ENCODE measurements at regions not wholly inside any gene's neighbourhood (a gene's known extent, or its start where the extent isn't known, plus 50 kb on each side); places are given as distances from the start of the nearest gene placed in this dataset.

DNA sequence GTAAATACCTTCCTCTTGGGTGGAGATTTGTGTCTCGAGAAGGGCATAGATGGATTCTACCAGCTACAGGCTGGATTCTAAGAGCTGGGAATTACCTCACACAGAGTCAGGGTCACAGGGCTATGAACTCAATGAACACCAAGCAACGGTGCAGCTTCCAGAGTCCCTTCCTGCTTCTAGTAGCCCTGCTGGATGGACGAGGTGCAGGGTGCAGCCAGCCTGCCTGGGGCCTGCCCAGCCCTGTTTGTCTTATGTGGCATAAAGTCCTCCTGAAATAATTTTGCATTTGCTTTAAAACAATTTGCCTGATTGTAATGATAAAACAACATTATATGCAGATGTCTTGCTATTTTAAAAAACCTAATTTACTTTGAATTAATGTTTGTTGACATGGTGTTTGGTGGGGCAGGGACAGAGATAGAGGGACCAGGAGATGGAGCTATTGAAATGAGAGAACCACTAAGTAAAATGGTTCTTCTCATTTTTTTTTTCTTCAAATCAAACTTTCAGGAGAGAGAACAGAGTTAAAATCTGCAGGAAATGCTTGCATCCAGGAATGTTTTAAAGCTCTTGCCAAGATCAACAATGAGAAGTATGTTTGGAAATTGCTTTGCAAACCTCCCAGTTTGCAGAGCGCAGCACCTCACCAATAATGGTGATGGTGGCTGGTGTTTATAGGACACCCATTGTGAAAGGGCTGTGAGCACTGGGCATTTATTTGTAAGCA lies 305.4 kb upstream of the PODXL start:
- Histone ChIP-seq H2AK5ac (ENCODE audit: low read length) (no peak overlapping the region), H3K56ac (ENCODE audit: low read length) (no peak overlapping the region), H3K36me3 (ENCODE audit: control insufficient read depth, insufficient read depth, low read length) (no peaks in the 10 kb centered on the region), H4K5ac (ENCODE audit: low read length) (no peak overlapping the region), H2BK15ac (replicated peaks; ENCODE audit: low read depth) (no peak overlapping the region), H3K23ac (ENCODE audit: low read length) (no peak overlapping the region), H3K79me2 (ENCODE audit: control insufficient read depth, insufficient read depth, low read length) (no peaks in the 10 kb centered on the region), H4K8ac (ENCODE audit: low read depth, low read length) (no peak overlapping the region), H3K4me1 (ENCODE audit: control insufficient read depth, low read depth, low read length) (no peaks in the 10 kb centered on the region), H3K18ac (ENCODE audit: low read length) (no peak overlapping the region), H3K4ac (ENCODE audit: low read depth, low read length) (no peak overlapping the region), H2BK5ac (ENCODE audit: low read length) (no peak overlapping the region), H3K9ac (ENCODE audit: low read length) (no peak overlapping the region), H3K27me3 (ENCODE audit: insufficient read depth, low read length, poor library complexity) (no peaks in the 10 kb centered on the region), H3K79me1 (ENCODE audit: low read length) (no peaks in the 10 kb centered on the region), H3K4me2 (ENCODE audit: low read length) (no peak overlapping the region), H2BK120ac (ENCODE audit: low read depth, low read length) (no peak overlapping the region), H3K4me3 (ENCODE audit: low read length) (no peak overlapping the region), H3K27ac (ENCODE audit: low read depth, low read length) (no peak overlapping the region)
- DNase-seq, result no peak
- no CpG with 5 or more reads among the region's 4 CpGs for WGBS (ENCODE audit: extremely low coverage, insufficient coverage, low lambda C conversion rate)

GRCh38 chr7:131859147-131859821 lies 302.9 kb upstream of the PODXL start:
- H3K27me3 ChIP-seq (ENCODE audit: insufficient read depth, low read length, poor library complexity), result no peaks in the 10 kb centered on the region
- no peak overlapping the region for H4K5ac ChIP-seq (ENCODE audit: low read length)
- H3K56ac ChIP-seq (ENCODE audit: low read length), result no peak overlapping the region
- H3K4me1 ChIP-seq (ENCODE audit: control insufficient read depth, low read depth, low read length), result no peaks in the 10 kb centered on the region
- H3K23ac ChIP-seq (ENCODE audit: low read length), result no peak overlapping the region
- H2BK5ac ChIP-seq (ENCODE audit: low read length), result no peak overlapping the region
- no peak overlapping the region for H3K4me2 ChIP-seq (ENCODE audit: low read length)
- no peak overlapping the region for H2BK15ac ChIP-seq (replicated peaks; ENCODE audit: low read depth)
- H3K18ac ChIP-seq (ENCODE audit: low read length), result no peak overlapping the region
- peak; percentile 79 for DNase-seq
- H3K79me1 ChIP-seq (ENCODE audit: low read length), result no peaks in the 10 kb centered on the region
- WGBS (ENCODE audit: extremely low coverage, insufficient coverage, low lambda C conversion rate), result no CpG with 5 or more reads among the region's 6 CpGs
- H4K8ac ChIP-seq (ENCODE audit: low read depth, low read length), result no peak overlapping the region
- H3K4me3 ChIP-seq (ENCODE audit: low read length), result no peak overlapping the region
- H3K36me3 ChIP-seq (ENCODE audit: control insufficient read depth, insufficient read depth, low read length), result no peaks in the 10 kb centered on the region
- no peak overlapping the region for H2AK5ac ChIP-seq (ENCODE audit: low read length)
- H3K4ac ChIP-seq (ENCODE audit: low read depth, low read length), result no peak overlapping the region
- no peak overlapping the region for H3K9ac ChIP-seq (ENCODE audit: low read length)
- H3K79me2 ChIP-seq (ENCODE audit: control insufficient read depth, insufficient read depth, low read length), result no peaks in the 10 kb centered on the region
- H3K27ac ChIP-seq (ENCODE audit: low read depth, low read length), result no peak overlapping the region
- H2BK120ac ChIP-seq (ENCODE audit: low read depth, low read length), result no peak overlapping the region

DNA sequence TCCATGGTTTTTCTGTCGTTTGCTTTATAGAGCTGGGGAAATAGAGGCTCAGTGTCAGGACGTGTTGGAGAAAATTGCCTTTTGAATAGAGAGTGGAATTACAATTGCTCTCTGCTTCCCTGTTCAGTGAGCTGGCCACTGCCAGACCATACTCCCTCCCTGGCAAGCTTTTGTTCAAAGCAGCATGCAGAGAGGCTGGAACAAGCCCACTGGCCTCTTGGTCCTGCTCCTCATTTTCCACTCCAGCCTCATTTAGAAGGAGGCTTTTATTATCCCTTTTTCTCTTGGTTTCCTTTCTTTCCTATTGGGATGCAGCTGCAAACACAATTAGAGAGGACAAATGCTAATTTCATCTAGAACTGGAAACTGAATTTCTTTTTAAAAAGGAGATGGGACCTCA lies 302.2 kb upstream of the PODXL start:
- Histone ChIP-seq H2BK5ac (ENCODE audit: low read length) (no peak overlapping the region), H2AK5ac (ENCODE audit: low read length) (no peak overlapping the region), H3K79me1 (ENCODE audit: low read length) (no peaks in the 10 kb centered on the region), H3K18ac (ENCODE audit: low read length) (no peak overlapping the region), H3K9ac (ENCODE audit: low read length) (no peak overlapping the region), H3K4me3 (ENCODE audit: low read length) (no peak overlapping the region), H4K8ac (ENCODE audit: low read depth, low read length) (no peak overlapping the region), H3K4me1 (ENCODE audit: control insufficient read depth, low read depth, low read length) (no peaks in the 10 kb centered on the region), H2BK15ac (replicated peaks; ENCODE audit: low read depth) (no peak overlapping the region), H3K27me3 (ENCODE audit: insufficient read depth, low read length, poor library complexity) (no peaks in the 10 kb centered on the region), H3K36me3 (ENCODE audit: control insufficient read depth, insufficient read depth, low read length) (no peaks in the 10 kb centered on the region), H3K23ac (ENCODE audit: low read length) (no peak overlapping the region), H3K56ac (ENCODE audit: low read length) (no peak overlapping the region), H3K79me2 (ENCODE audit: control insufficient read depth, insufficient read depth, low read length) (no peaks in the 10 kb centered on the region), H4K5ac (ENCODE audit: low read length) (no peak overlapping the region), H2BK120ac (ENCODE audit: low read depth, low read length) (no peak overlapping the region), H3K4me2 (ENCODE audit: low read length) (no peak overlapping the region), H3K27ac (ENCODE audit: low read depth, low read length) (no peak overlapping the region), H3K4ac (ENCODE audit: low read depth, low read length) (no peak overlapping the region)
- no CpG with 5 or more reads among the region's 2 CpGs for WGBS (ENCODE audit: extremely low coverage, insufficient coverage, low lambda C conversion rate)
- no peak for DNase-seq

DNA sequence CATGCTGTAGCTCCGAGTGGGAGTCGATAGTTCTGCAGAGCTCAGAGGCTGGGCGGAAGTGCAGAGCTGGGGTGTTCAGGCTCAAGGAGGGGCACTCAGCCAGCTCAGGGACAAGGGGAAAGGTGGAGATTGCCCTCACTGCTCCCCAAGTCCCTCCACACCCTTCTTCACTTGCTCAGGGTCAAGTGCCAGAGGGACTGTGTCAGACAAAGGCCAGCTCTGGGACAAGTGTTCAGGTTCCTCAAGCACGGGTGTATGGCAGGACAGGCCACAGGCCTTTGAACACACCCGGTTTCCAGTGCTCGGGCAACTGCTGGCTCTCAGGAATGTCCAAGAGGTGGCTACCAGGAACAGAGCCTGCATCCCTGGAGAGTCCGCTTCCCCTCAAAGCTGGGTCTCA lies 293.0 kb upstream of the PODXL start:
- no peak overlapping the region for H4K5ac ChIP-seq (ENCODE audit: low read length)
- H3K18ac ChIP-seq (ENCODE audit: low read length), result no peak overlapping the region
- no peak overlapping the region for H2BK120ac ChIP-seq (ENCODE audit: low read depth, low read length)
- no peaks in the 10 kb centered on the region for H3K36me3 ChIP-seq (ENCODE audit: control insufficient read depth, insufficient read depth, low read length)
- no peak overlapping the region for H3K4ac ChIP-seq (ENCODE audit: low read depth, low read length)
- no peaks in the 10 kb centered on the region for H3K4me1 ChIP-seq (ENCODE audit: control insufficient read depth, low read depth, low read length)
- no peaks in the 10 kb centered on the region for H3K79me2 ChIP-seq (ENCODE audit: control insufficient read depth, insufficient read depth, low read length)
- H3K4me3 ChIP-seq (ENCODE audit: low read length), result no peak overlapping the region
- no CpG with 5 or more reads among the region's 7 CpGs for WGBS (ENCODE audit: extremely low coverage, insufficient coverage, low lambda C conversion rate)
- DNase-seq, result no peak
- no peak overlapping the region for H3K23ac ChIP-seq (ENCODE audit: low read length)
- no peak overlapping the region for H3K56ac ChIP-seq (ENCODE audit: low read length)
- H3K27ac ChIP-seq (ENCODE audit: low read depth, low read length), result no peak overlapping the region
- H3K79me1 ChIP-seq (ENCODE audit: low read length), result no peaks in the 10 kb centered on the region
- no peak overlapping the region for H4K8ac ChIP-seq (ENCODE audit: low read depth, low read length)
- H3K4me2 ChIP-seq (ENCODE audit: low read length), result no peak overlapping the region
- no peak overlapping the region for H2BK15ac ChIP-seq (replicated peaks; ENCODE audit: low read depth)
- no peak overlapping the region for H2BK5ac ChIP-seq (ENCODE audit: low read length)
- H2AK5ac ChIP-seq (ENCODE audit: low read length), result no peak overlapping the region
- H3K27me3 ChIP-seq (ENCODE audit: insufficient read depth, low read length, poor library complexity), result no peaks in the 10 kb centered on the region
- no peak overlapping the region for H3K9ac ChIP-seq (ENCODE audit: low read length)

DNA sequence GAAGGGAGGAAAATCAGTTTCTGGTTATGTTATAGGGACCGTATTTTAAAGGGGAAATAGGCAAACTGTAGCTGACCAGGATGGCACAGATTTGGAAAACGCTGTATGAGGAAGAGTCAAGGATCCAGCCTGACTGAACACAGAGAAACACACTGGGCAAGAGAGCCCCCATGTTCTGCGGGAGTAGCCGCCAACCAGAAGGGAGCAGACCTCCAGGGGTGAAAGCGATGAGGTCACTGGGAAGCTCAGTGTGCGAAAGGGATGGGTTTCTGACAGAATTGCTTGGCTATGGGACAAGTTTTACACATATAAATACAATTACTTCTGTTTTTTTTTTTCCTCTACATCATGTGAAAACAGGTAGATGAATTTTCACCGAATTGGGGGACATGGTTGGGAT lies 291.6 kb upstream of the PODXL start:
- no peaks in the 10 kb centered on the region for H3K36me3 ChIP-seq (ENCODE audit: control insufficient read depth, insufficient read depth, low read length)
- no peak overlapping the region for H2BK120ac ChIP-seq (ENCODE audit: low read depth, low read length)
- no peak overlapping the region for H4K5ac ChIP-seq (ENCODE audit: low read length)
- no peak overlapping the region for H2BK5ac ChIP-seq (ENCODE audit: low read length)
- H3K79me1 ChIP-seq (ENCODE audit: low read length), result no peaks in the 10 kb centered on the region
- no peak for DNase-seq
- no peaks in the 10 kb centered on the region for H3K27me3 ChIP-seq (ENCODE audit: insufficient read depth, low read length, poor library complexity)
- H3K23ac ChIP-seq (ENCODE audit: low read length), result no peak overlapping the region
- no peak overlapping the region for H4K8ac ChIP-seq (ENCODE audit: low read depth, low read length)
- H3K4me2 ChIP-seq (ENCODE audit: low read length), result no peak overlapping the region
- no peak overlapping the region for H2AK5ac ChIP-seq (ENCODE audit: low read length)
- no peak overlapping the region for H3K27ac ChIP-seq (ENCODE audit: low read depth, low read length)
- no peak overlapping the region for H3K56ac ChIP-seq (ENCODE audit: low read length)
- no peak overlapping the region for H2BK15ac ChIP-seq (replicated peaks; ENCODE audit: low read depth)
- H3K4me3 ChIP-seq (ENCODE audit: low read length), result no peak overlapping the region
- no peaks in the 10 kb centered on the region for H3K79me2 ChIP-seq (ENCODE audit: control insufficient read depth, insufficient read depth, low read length)
- no peaks in the 10 kb centered on the region for H3K4me1 ChIP-seq (ENCODE audit: control insufficient read depth, low read depth, low read length)
- no peak overlapping the region for H3K9ac ChIP-seq (ENCODE audit: low read length)
- H3K18ac ChIP-seq (ENCODE audit: low read length), result no peak overlapping the region
- WGBS (ENCODE audit: extremely low coverage, insufficient coverage, low lambda C conversion rate), result no CpG with 5 or more reads among the region's 7 CpGs
- H3K4ac ChIP-seq (ENCODE audit: low read depth, low read length), result no peak overlapping the region

All from mesendoderm (in vitro differentiated cells).